C4-2B (cell line): ENCODE measurements at regions not wholly inside any gene's neighbourhood (a gene's known extent, or its start where the extent isn't known, plus 50 kb on each side); places are given as distances from the start of the nearest gene placed in this dataset.

Experiments used
- ZFX ChIP-seq: fragments of 450-650 bp; IDR thresholded peaks from 2 replicates; pipeline ENCODE4 v1.6.1; 2017
- TF ChIP-seq, protein P1 (sequence below): fragments of 450-650 bp; conservative IDR thresholded peaks from 2 replicates; pipeline ENCODE4 v1.5.1; 2017; ENCODE audit warnings: mild to moderate bottlenecking

DNA sequence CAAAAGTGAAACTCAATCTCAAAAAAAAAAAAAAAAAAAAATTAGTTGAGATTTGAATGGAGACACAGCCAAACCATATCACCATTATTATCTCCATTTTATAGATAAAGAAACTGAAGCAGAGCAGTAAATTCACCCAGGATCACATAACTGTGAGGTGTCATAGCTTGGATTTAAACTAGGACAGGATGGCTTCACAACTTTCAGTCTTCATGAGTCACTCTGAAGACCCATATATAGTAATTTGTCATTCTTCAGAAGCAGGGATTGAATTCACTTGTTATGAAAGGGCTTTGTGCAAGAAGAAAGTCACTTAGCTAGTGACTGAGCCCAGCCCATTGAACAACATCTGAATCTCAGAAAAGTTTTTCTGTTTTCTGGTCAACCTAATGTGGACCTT, 60.5 kb upstream of the LRIG1 start:
- TF ChIP-seq, protein P1, sequence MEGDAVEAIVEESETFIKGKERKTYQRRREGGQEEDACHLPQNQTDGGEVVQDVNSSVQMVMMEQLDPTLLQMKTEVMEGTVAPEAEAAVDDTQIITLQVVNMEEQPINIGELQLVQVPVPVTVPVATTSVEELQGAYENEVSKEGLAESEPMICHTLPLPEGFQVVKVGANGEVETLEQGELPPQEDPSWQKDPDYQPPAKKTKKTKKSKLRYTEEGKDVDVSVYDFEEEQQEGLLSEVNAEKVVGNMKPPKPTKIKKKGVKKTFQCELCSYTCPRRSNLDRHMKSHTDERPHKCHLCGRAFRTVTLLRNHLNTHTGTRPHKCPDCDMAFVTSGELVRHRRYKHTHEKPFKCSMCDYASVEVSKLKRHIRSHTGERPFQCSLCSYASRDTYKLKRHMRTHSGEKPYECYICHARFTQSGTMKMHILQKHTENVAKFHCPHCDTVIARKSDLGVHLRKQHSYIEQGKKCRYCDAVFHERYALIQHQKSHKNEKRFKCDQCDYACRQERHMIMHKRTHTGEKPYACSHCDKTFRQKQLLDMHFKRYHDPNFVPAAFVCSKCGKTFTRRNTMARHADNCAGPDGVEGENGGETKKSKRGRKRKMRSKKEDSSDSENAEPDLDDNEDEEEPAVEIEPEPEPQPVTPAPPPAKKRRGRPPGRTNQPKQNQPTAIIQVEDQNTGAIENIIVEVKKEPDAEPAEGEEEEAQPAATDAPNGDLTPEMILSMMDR = no peak
- no peak for TF ChIP-seq ZFX
